Endodermal cell (in vitro differentiated cells): ENCODE measurements at regions not wholly inside any gene's neighbourhood (a gene's known extent, or its start where the extent isn't known, plus 50 kb on each side); places are given as distances from the start of the nearest gene placed in this dataset.
A peak's percentile ranks its signal among the peaks of the same experiment; 100 is the strongest.

Experiments used
- DNase-seq: peaks from one replicate; pipeline ENCODE4 v3.0.0-alpha.2; 2017
- H3K27ac ChIP-seq: 2 replicates; pipeline ENCODE4 v1.5.1; 2013; ENCODE audit warnings: mild to moderate bottlenecking, low read depth, low read length, moderate library complexity
- H3K27me3 ChIP-seq: 2 replicates; pipeline ENCODE4 v1.6.1; 2013; ENCODE audit warnings: mild to moderate bottlenecking, low read length, moderate library complexity; ENCODE audit not compliant: insufficient read depth, control insufficient read depth, poor library complexity, severe bottlenecking
- H3K36me3 ChIP-seq: 2 replicates; pipeline ENCODE4 v1.7.0; 2013; ENCODE audit warnings: mild to moderate bottlenecking, low read length, moderate library complexity; ENCODE audit not compliant: control insufficient read depth, insufficient read depth
- H3K4me1 ChIP-seq: one replicate; pipeline ENCODE4 v1.7.0; 2013; ENCODE audit warnings: low read length; ENCODE audit not compliant: control insufficient read depth, insufficient read depth
- H3K4me3 ChIP-seq: 2 replicates; pipeline ENCODE4 v1.5.1; 2013; ENCODE audit warnings: mild to moderate bottlenecking, low read length, moderate library complexity
- H3K9ac ChIP-seq: 2 replicates; pipeline ENCODE4 v1.6.1; 2013; ENCODE audit warnings: mild to moderate bottlenecking, low read length, moderate library complexity; ENCODE audit not compliant: poor library complexity, severe bottlenecking; ENCODE audit errors: extremely low read depth
- H3K9me3 ChIP-seq: 2 replicates; pipeline ENCODE4 v1.6.1; 2013; ENCODE audit warnings: mild to moderate bottlenecking, low read length, moderate library complexity; ENCODE audit not compliant: control insufficient read depth
- H3K27ac Mint-ChIP-seq: 2 replicates; pipeline ENCODE4 v1.8.0; 2020; ENCODE audit warnings: mixed read lengths
- H3K27me3 Mint-ChIP-seq: 2 replicates; pipeline ENCODE4 v1.8.0; 2021; ENCODE audit warnings: mild to moderate bottlenecking, mixed read lengths; ENCODE audit not compliant: insufficient read depth
- H3K36me3 Mint-ChIP-seq: 2 replicates; pipeline ENCODE4 v1.8.0; 2020; ENCODE audit warnings: low read depth, mixed read lengths
- H3K4me1 Mint-ChIP-seq: 2 replicates; pipeline ENCODE4 v1.8.0; 2020; ENCODE audit warnings: mixed read lengths
- H3K4me3 Mint-ChIP-seq: 2 replicates; pipeline ENCODE4 v1.8.0; 2020; ENCODE audit warnings: mild to moderate bottlenecking, moderate library complexity, mixed read lengths
- H3K9me3 Mint-ChIP-seq: 2 replicates; pipeline ENCODE4 v1.8.0; 2020; ENCODE audit warnings: mild to moderate bottlenecking, mixed read lengths
- WGBS, 2 experiments: methylation state at CpG; one replicate each; pipeline versions ENCODE4 v1.1.5 to v1.1.7; 2013; ENCODE audit warnings: missing lambda C conversion rate in 2 of 2, mixed read lengths in 1 of 2; ENCODE audit not compliant: insufficient coverage in 1 of 2, insufficient read length in 1 of 2; 5-methylcytosine and 5-hydroxymethylcytosine counted together
- TF ChIP-seq, protein P1 (sequence below): fragments of 200-600 bp; sonication (generic); conservative IDR thresholded peaks from 2 replicates; pipeline ENCODE4 v1.5.0; 2021; ENCODE audit warnings: antibody characterized with exemption, mild to moderate bottlenecking

DNA sequence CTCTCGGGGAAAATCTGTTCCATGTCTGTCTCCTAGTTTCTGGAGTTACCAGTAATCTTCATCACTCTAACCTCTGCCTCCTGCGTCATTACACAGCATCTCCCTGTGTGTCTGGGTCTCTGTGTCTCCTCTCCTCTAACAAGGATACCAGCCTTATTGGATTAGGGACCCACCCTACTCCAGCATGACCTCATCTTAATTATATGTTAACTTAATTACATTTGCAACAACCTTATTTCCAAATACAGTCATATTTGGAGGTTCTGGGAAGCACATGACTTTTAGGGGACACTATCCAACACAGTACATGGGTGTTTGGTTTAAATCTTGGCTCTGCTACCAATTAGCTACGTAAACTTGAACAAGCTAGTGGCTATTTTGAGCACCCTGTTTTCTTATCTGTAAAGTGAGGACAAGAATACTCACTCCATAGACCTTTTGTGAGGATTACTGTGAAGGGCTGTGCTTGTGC is 83.9 kb upstream of the SGIP1 start:
- Mint-ChIP-seq H3K4me1 (peaks cover 41% of the 10 kb centered on the region), H3K27ac (no peak overlapping the region), H3K4me3 (no peak overlapping the region), H3K9me3 (no peaks in the 10 kb centered on the region), H3K27me3 (no peaks in the 10 kb centered on the region), H3K36me3 (no peaks in the 10 kb centered on the region)
- no peak for DNase-seq
- Histone ChIP-seq H3K4me1 (peaks cover 8% of the 10 kb centered on the region), H3K9me3 (no peaks in the 10 kb centered on the region), H3K27ac (no peak overlapping the region), H3K9ac (no peak overlapping the region), H3K27me3 (no peaks in the 10 kb centered on the region), H3K36me3 (no peaks in the 10 kb centered on the region), H3K4me3 (no peak overlapping the region)
- 88 to 93% methylated on average over 2 to 3 of the region's 3 CpGs for WGBS, 2 experiments
- TF ChIP-seq, protein P1, sequence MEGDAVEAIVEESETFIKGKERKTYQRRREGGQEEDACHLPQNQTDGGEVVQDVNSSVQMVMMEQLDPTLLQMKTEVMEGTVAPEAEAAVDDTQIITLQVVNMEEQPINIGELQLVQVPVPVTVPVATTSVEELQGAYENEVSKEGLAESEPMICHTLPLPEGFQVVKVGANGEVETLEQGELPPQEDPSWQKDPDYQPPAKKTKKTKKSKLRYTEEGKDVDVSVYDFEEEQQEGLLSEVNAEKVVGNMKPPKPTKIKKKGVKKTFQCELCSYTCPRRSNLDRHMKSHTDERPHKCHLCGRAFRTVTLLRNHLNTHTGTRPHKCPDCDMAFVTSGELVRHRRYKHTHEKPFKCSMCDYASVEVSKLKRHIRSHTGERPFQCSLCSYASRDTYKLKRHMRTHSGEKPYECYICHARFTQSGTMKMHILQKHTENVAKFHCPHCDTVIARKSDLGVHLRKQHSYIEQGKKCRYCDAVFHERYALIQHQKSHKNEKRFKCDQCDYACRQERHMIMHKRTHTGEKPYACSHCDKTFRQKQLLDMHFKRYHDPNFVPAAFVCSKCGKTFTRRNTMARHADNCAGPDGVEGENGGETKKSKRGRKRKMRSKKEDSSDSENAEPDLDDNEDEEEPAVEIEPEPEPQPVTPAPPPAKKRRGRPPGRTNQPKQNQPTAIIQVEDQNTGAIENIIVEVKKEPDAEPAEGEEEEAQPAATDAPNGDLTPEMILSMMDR = no peak

DNA sequence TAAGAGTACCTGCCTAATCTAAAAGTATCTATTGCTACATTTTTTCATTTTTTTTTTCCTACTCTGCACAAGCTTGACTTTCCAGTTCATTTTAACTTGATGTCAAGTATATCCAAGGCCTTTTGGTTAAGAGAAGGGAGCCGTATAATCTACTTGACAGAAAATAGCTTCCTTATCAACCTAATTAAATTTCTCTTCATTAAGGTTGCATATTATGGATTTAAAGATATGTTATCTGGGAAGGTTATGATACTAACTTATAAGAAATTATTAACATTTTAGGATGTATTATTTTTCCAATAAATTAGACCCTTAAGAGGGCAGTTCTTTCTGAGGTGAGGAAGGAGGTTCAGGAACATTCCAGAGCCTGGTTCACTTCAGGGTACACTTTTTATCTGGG is 83.1 kb upstream of the SGIP1 start:
- H3K36me3 Mint-ChIP-seq = no peaks in the 10 kb centered on the region
- WGBS, 2 experiments = no CpG with 5 or more reads among the region's 1 CpG
- H3K36me3 ChIP-seq = no peaks in the 10 kb centered on the region
- H3K9me3 ChIP-seq = no peaks in the 10 kb centered on the region
- TF ChIP-seq, protein P1 = no peak
- no peaks in the 10 kb centered on the region for H3K27me3 Mint-ChIP-seq
- no peak overlapping the region for H3K4me3 ChIP-seq
- no peak overlapping the region for H3K4me3 Mint-ChIP-seq
- no peaks in the 10 kb centered on the region for H3K27me3 ChIP-seq
- peaks cover 6% of the 10 kb centered on the region for H3K4me1 ChIP-seq
- H3K27ac Mint-ChIP-seq = no peak overlapping the region
- no peak for DNase-seq
- no peak overlapping the region for H3K9ac ChIP-seq
- H3K27ac ChIP-seq = no peak overlapping the region
- no peaks in the 10 kb centered on the region for H3K9me3 Mint-ChIP-seq
- H3K4me1 Mint-ChIP-seq = peaks cover 34% of the 10 kb centered on the region

GRCh38 chr1:66452162-66452561 is 81.8 kb upstream of the SGIP1 start:
- H3K36me3 ChIP-seq = no peaks in the 10 kb centered on the region
- H3K4me1 ChIP-seq = peaks cover 6% of the 10 kb centered on the region
- no peak overlapping the region for H3K4me3 ChIP-seq
- no peak for DNase-seq
- TF ChIP-seq, protein P1 = peak; percentile 63
- Mint-ChIP-seq H3K36me3 (no peaks in the 10 kb centered on the region), H3K27ac (no peak overlapping the region), H3K9me3 (no peaks in the 10 kb centered on the region), H3K27me3 (no peaks in the 10 kb centered on the region), H3K4me1 (peaks cover 29% of the 10 kb centered on the region), H3K4me3 (no peak overlapping the region)
- WGBS, 2 experiments = 80% methylated on average over 1 of the region's 1 CpG; no CpG with 5 or more reads in 1 of the 2 experiments
- no peak overlapping the region for H3K27ac ChIP-seq
- no peaks in the 10 kb centered on the region for H3K27me3 ChIP-seq
- H3K9ac ChIP-seq = no peak overlapping the region
- H3K9me3 ChIP-seq = no peaks in the 10 kb centered on the region
